HG02759 (cell line): ENCODE measurements at regions not wholly inside any gene's neighbourhood (a gene's known extent, or its start where the extent isn't known, plus 50 kb on each side); places are given as distances from the start of the nearest gene placed in this dataset.
"Not testable (repeated sequence)": the region's sequence is repeated elsewhere in the genome, so short reads cannot be mapped to it uniquely, and the experiment has no call there.

Experiments
- ATAC-seq: cut with Tn5 transposase; IDR thresholded peaks from one replicate; pipeline ENCODE4 v1.9.1; 2021; ENCODE audit warnings: mild to moderate bottlenecking, moderate library complexity; ENCODE audit not compliant: unreplicated experiment

GRCh38 chr5:67605730-67606585, 409.4 kb upstream of the CD180 start:
- ATAC-seq, result no peak

- no peak for ATAC-seq
These were observed 394.9 kb upstream of the CD180 start for GRCh38 chr5:67591491-67591890.

GRCh38 chr5:67588389-67588788, 391.8 kb upstream of the CD180 start:
- no peak for ATAC-seq

- no peak for ATAC-seq
These were observed 384.6 kb upstream of the CD180 start for GRCh38 chr5:67581203-67581602.

GRCh38 chr5:67578011-67578410, 381.4 kb upstream of the CD180 start:
- ATAC-seq, result no peak

GRCh38 chr5:67577424-67577823, 380.8 kb upstream of the CD180 start:
- no peak for ATAC-seq

- no peak for ATAC-seq
These were observed 379.5 kb upstream of the CD180 start for GRCh38 chr5:67576112-67576511.

- no peak for ATAC-seq
These were observed 378.5 kb upstream of the CD180 start for GRCh38 chr5:67575087-67575486.

GRCh38 chr5:67561151-67561932, 364.7 kb upstream of the CD180 start:
- no peak for ATAC-seq

- ATAC-seq, result no peak
These were observed 356.2 kb upstream of the CD180 start for GRCh38 chr5:67552773-67553172.

- no peak for ATAC-seq
These were observed 353.3 kb upstream of the CD180 start for GRCh38 chr5:67549947-67550346.

- no peak for ATAC-seq
These were observed 352.7 kb upstream of the CD180 start for GRCh38 chr5:67549296-67549618.

GRCh38 chr5:67548520-67549295, 352.1 kb upstream of the CD180 start:
- ATAC-seq, result no peak

GRCh38 chr5:67547682-67548081, 351.1 kb upstream of the CD180 start:
- no peak for ATAC-seq

GRCh38 chr5:67544942-67545341, 348.3 kb upstream of the CD180 start:
- not testable (repeated sequence) for ATAC-seq

- no peak for ATAC-seq
These were observed 347.2 kb upstream of the CD180 start for GRCh38 chr5:67543720-67544270.

GRCh38 chr5:67542479-67542878, 345.9 kb upstream of the CD180 start:
- ATAC-seq, result no peak

- ATAC-seq, result no peak
These were observed 345.3 kb upstream of the CD180 start for GRCh38 chr5:67541875-67542274.

GRCh38 chr5:67538855-67539506, 342.4 kb upstream of the CD180 start:
- ATAC-seq, result no peak

- ATAC-seq, result no peak
These were observed 341.0 kb upstream of the CD180 start for GRCh38 chr5:67537439-67538148.
